Tibial artery (tissue), 4 donors: ENCODE measurements at regions not wholly inside any gene's neighbourhood (a gene's known extent, or its start where the extent isn't known, plus 50 kb on each side); places are given as distances from the start of the nearest gene placed in this dataset.

Experiments
- DNase-seq, 2 donors: peaks; one replicate each; pipeline ENCODE4 v3.0.0-alpha.2; 2019
- H3K27ac ChIP-seq, 2 donors: fragments of 200-600 bp; sonication (generic) in 1 of 2; 1 replicate in 1 of 2; 2 replicates in 1 of 2; pipeline ENCODE4 v1.5.1; 2018 to 2019; ENCODE audit warnings: mild to moderate bottlenecking in 1 of 2
- H3K27me3 ChIP-seq, 2 donors: fragments of 200-600 bp; sonication (generic) in 1 of 2; one replicate each; pipeline versions ENCODE4 v1.5.1 to v1.6.0; 2016 to 2019
- H3K36me3 ChIP-seq, 3 donors: fragments of 200-600 bp; sonication (generic) in 2 of 3; one replicate each; pipeline ENCODE4 v1.5.1; 2016 to 2019; ENCODE audit warnings: mild to moderate bottlenecking in 2 of 3
- H3K4me1 ChIP-seq, 4 donors: fragments of 200-600 bp; sonication (generic) in 2 of 4; 1 replicate in 3 of 4; 2 replicates in 1 of 4; pipeline ENCODE4 v1.5.1; 2016 to 2019
- H3K4me3 ChIP-seq, 2 donors: fragments of 200-600 bp; sonication (generic) in 1 of 2; 1 replicate in 1 of 2; 2 replicates in 1 of 2; pipeline ENCODE4 v1.5.1; 2018 to 2019; ENCODE audit warnings: mild to moderate bottlenecking in 2 of 2
- H3K9me3 ChIP-seq, 3 donors: fragments of 200-600 bp; sonication (generic) in 1 of 3; one replicate each; pipeline ENCODE4 v1.5.1; 2016 to 2019
- intact Hi-C: fragments of 100-400 bp; cut with DNase I; formaldehyde crosslinking; loops from one replicate; pipeline ENCODE4 v1.15.0; 2023; ENCODE audit warnings: low total_unique reads
- TF ChIP-seq, protein P1 (sequence below), 2 experiments: fragments of 200-600 bp in 1 of 2; fragments of 450-650 bp in 1 of 2; IDR thresholded peaks; one replicate each; pipeline ENCODE4 v1.5.1; 2017 to 2019; ENCODE audit warnings: antibody characterized with exemption in 2 of 2, mild to moderate bottlenecking in 1 of 2, moderate library complexity in 1 of 2

GRCh38 chr3:82815417-82816058 is 1054.1 kb upstream of the GBE1 start:
- DNase-seq = no peak
- Histone ChIP-seq H3K9me3 (peaks cover 0 to 15% (median 3%) of the 10 kb centered on the region in 3 donors), H3K4me3 (no peak overlapping the region), H3K27me3 (no peaks in the 10 kb centered on the region), H3K27ac (peak overlapping the region; percentile 36 to 57), H3K36me3 (no peaks in the 10 kb centered on the region), H3K4me1 (peaks cover 0 to 36% (median 6%) of the 10 kb centered on the region in 4 donors)
- intact Hi-C loops = no loop called here
- TF ChIP-seq, protein P1, sequence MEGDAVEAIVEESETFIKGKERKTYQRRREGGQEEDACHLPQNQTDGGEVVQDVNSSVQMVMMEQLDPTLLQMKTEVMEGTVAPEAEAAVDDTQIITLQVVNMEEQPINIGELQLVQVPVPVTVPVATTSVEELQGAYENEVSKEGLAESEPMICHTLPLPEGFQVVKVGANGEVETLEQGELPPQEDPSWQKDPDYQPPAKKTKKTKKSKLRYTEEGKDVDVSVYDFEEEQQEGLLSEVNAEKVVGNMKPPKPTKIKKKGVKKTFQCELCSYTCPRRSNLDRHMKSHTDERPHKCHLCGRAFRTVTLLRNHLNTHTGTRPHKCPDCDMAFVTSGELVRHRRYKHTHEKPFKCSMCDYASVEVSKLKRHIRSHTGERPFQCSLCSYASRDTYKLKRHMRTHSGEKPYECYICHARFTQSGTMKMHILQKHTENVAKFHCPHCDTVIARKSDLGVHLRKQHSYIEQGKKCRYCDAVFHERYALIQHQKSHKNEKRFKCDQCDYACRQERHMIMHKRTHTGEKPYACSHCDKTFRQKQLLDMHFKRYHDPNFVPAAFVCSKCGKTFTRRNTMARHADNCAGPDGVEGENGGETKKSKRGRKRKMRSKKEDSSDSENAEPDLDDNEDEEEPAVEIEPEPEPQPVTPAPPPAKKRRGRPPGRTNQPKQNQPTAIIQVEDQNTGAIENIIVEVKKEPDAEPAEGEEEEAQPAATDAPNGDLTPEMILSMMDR (IDR thresholded peaks at IDR 0.05) = no peak

DNA sequence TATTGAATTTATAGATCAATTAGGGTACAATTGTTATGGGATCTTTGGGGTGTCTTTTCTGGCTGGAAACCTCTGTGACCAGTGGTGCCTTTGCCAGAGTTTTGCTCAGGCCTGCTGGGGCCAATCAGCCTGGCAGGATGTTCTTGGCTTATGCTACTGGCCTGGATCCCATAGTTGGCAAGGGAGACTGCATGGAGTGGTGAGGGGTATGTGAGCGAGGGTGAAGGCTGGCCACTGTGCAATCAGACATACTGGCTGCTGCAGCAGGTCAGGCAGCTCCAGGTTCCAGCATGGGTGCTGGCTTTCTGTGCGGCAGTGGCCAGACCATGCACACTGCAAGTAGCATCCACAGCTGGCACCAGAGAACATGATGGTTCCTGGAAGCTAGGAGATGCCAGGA is 1053.2 kb upstream of the GBE1 start:
- H3K9me3 ChIP-seq = peaks cover 0 to 15% (median 3%) of the 10 kb centered on the region in 3 donors
- intact Hi-C loops = no loop called here
- H3K36me3 ChIP-seq = no peaks in the 10 kb centered on the region
- TF ChIP-seq, protein P1 (IDR thresholded peaks at IDR 0.05) = no peak
- DNase-seq = peak in 1 of 2 donors; percentile 77
- no peak overlapping the region for H3K4me3 ChIP-seq
- peaks cover 0 to 36% (median 6%) of the 10 kb centered on the region in 4 donors for H3K4me1 ChIP-seq
- peak overlapping the region; percentile 36 to 57 for H3K27ac ChIP-seq
- H3K27me3 ChIP-seq = no peaks in the 10 kb centered on the region

GRCh38 chr3:82807781-82808180 is 1046.3 kb upstream of the GBE1 start:
- Histone ChIP-seq H3K36me3 (no peaks in the 10 kb centered on the region), H3K27me3 (no peaks in the 10 kb centered on the region), H3K9me3 (peaks cover 0 to 5% (median 3%) of the 10 kb centered on the region in 3 donors), H3K4me1 (no peaks in the 10 kb centered on the region), H3K27ac (no peak overlapping the region), H3K4me3 (no peak overlapping the region)
- TF ChIP-seq, protein P1 (IDR thresholded peaks at IDR 0.05) = no peak
- intact Hi-C loops = no loop called here
- no peak for DNase-seq

DNA sequence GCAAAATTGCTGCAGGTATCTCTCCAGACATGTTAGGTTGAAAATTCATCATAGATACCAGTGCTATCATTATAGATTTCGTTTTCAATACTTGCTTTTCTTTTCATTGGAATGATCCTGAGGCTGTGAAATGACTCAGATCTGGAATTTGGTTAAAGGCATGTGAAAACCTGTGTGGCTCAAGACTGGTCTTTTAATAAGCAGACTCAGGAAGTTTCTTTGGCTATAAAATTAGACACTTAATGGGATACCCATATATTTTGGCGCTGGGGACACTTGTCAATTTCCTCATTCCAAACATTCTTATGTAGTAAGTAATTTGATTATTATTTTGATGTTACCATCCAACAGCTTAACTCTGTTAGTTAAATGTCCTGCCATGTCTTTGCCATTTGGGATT is 1041.1 kb upstream of the GBE1 start:
- no peak for DNase-seq
- H3K27me3 ChIP-seq = no peaks in the 10 kb centered on the region
- no peaks in the 10 kb centered on the region for H3K9me3 ChIP-seq
- H3K4me1 ChIP-seq = no peaks in the 10 kb centered on the region
- H3K27ac ChIP-seq = no peak overlapping the region
- H3K36me3 ChIP-seq = no peaks in the 10 kb centered on the region
- TF ChIP-seq, protein P1 (IDR thresholded peaks at IDR 0.05) = no peak
- intact Hi-C loops = no loop called here
- no peak overlapping the region for H3K4me3 ChIP-seq

- Histone ChIP-seq H3K36me3 (no peaks in the 10 kb centered on the region), H3K4me1 (no peaks in the 10 kb centered on the region), H3K9me3 (no peaks in the 10 kb centered on the region), H3K27me3 (no peaks in the 10 kb centered on the region), H3K4me3 (no peak overlapping the region), H3K27ac (no peak overlapping the region)
- no peak for DNase-seq
- intact Hi-C loops = no loop called here
- TF ChIP-seq, protein P1 (IDR thresholded peaks at IDR 0.05) = no peak
Measured at GRCh38 chr3:82800248-82800647, 1038.8 kb upstream of the GBE1 start.
